BE2C (cell line): ENCODE measurements at regions not wholly inside any gene's neighbourhood (a gene's known extent, or its start where the extent isn't known, plus 50 kb on each side); places are given as distances from the start of the nearest gene placed in this dataset.

ENCODE experiments used
- DNase-seq: peaks from one replicate; pipeline ENCODE4 v3.0.0-alpha.2; 2020
- H3K27me3 ChIP-seq: fragments of 250-450 bp; sonication (Bioruptor Pico); 2 replicates; pipeline ENCODE4 v1.5.1; 2020; ENCODE audit warnings: mild to moderate bottlenecking
- H3K36me3 ChIP-seq: fragments of 250-450 bp; sonication (Bioruptor Pico); 2 replicates; pipeline ENCODE4 v1.5.1; 2020; ENCODE audit warnings: mild to moderate bottlenecking
- H3K4me1 ChIP-seq: fragments of 250-450 bp; sonication (Bioruptor Pico); 2 replicates; pipeline ENCODE4 v1.5.1; 2020
- H3K4me3 ChIP-seq: 2 replicates; pipeline ENCODE4 v1.5.1; 2011; ENCODE audit warnings: low read depth, low read length
- H3K9me3 ChIP-seq: fragments of 250-450 bp; sonication (Bioruptor Pico); 2 replicates; pipeline ENCODE4 v1.5.1; 2020
- CTCF ChIP-seq: IDR thresholded peaks from 2 replicates; pipeline ENCODE4 v1.5.1; 2012; ENCODE audit warnings: mild to moderate bottlenecking, low read depth, low read length

GRCh38 chr7:30212701-30213111, 71.7 kb upstream of the ZNRF2 start:
- H3K9me3 ChIP-seq: no peaks in the 10 kb centered on the region
- H3K4me1 ChIP-seq: no peaks in the 10 kb centered on the region
- no peaks in the 10 kb centered on the region for H3K36me3 ChIP-seq
- no peak overlapping the region for H3K4me3 ChIP-seq
- peaks cover 15% of the 10 kb centered on the region; the same call in 1 of the 2 replicates for H3K27me3 ChIP-seq
- no peak for DNase-seq
- no peak for TF ChIP-seq CTCF

- Histone ChIP-seq H3K9me3 (no peaks in the 10 kb centered on the region), H3K36me3 (no peaks in the 10 kb centered on the region)
- no peak for TF ChIP-seq CTCF
These were observed 70.8 kb upstream of the ZNRF2 start for GRCh38 chr7:30213637-30214036.

GRCh38 chr7:30214651-30215137, 69.7 kb upstream of the ZNRF2 start:
- TF ChIP-seq CTCF: no peak
- no peak for DNase-seq
- Histone ChIP-seq H3K36me3 (no peaks in the 10 kb centered on the region), H3K9me3 (no peaks in the 10 kb centered on the region), H3K4me3 (no peak overlapping the region), H3K27me3 (peaks cover 15% of the 10 kb centered on the region; the same call in 1 of the 2 replicates), H3K4me1 (no peaks in the 10 kb centered on the region)

More at GRCh38 chr7:30213637-30214036, 70.8 kb upstream of the ZNRF2 start:
- Histone ChIP-seq H3K4me1 (no peaks in the 10 kb centered on the region), H3K27me3 (peaks cover 15% of the 10 kb centered on the region; the same call in 1 of the 2 replicates), H3K4me3 (no peak overlapping the region)
- DNase-seq: no peak

GRCh38 chr7:30221764-30222163, 62.6 kb upstream of the ZNRF2 start:
- Histone ChIP-seq H3K36me3 (no peaks in the 10 kb centered on the region), H3K4me3 (no peak overlapping the region), H3K27me3 (no peaks in the 10 kb centered on the region), H3K9me3 (no peaks in the 10 kb centered on the region), H3K4me1 (no peaks in the 10 kb centered on the region; the same call in 1 of the 2 replicates)
- no peak for DNase-seq
- no peak for TF ChIP-seq CTCF

GRCh38 chr7:30222515-30223215, 61.7 kb upstream of the ZNRF2 start:
- H3K36me3 ChIP-seq: no peaks in the 10 kb centered on the region
- TF ChIP-seq CTCF: no peak
- no peaks in the 10 kb centered on the region; the same call in 1 of the 2 replicates for H3K4me1 ChIP-seq
- H3K4me3 ChIP-seq: no peak overlapping the region
- H3K9me3 ChIP-seq: no peaks in the 10 kb centered on the region
- H3K27me3 ChIP-seq: no peaks in the 10 kb centered on the region
- DNase-seq: no peak

- H3K4me1 ChIP-seq: no peaks in the 10 kb centered on the region; the same call in 1 of the 2 replicates
- H3K27me3 ChIP-seq: no peaks in the 10 kb centered on the region
- no peak overlapping the region for H3K4me3 ChIP-seq
- no peaks in the 10 kb centered on the region for H3K36me3 ChIP-seq
- no peak for TF ChIP-seq CTCF
- no peak for DNase-seq
- H3K9me3 ChIP-seq: no peaks in the 10 kb centered on the region
These were observed 60.5 kb upstream of the ZNRF2 start for GRCh38 chr7:30223896-30224295.
